NCI-H1105 treated with DMSO at 0.1 percent for 48 hours (cell line): ENCODE measurements at regions not wholly inside any gene's neighbourhood (a gene's known extent, or its start where the extent isn't known, plus 50 kb on each side); places are given as distances from the start of the nearest gene placed in this dataset.
A peak's percentile ranks its signal among the peaks of the same experiment; 100 is the strongest.
"Not testable (repeated sequence)": the region's sequence is repeated elsewhere in the genome, so short reads cannot be mapped to it uniquely, and the experiment has no call there.

Source experiments
- DNase-seq: peaks from one replicate; lab custom pipeline; 2025; lab: John Stamatoyannopoulos, UW

- no peak for DNase-seq
Measured at GRCh38 chr9:104269996-104270963, 176.2 kb downstream of the SMC2 start.

- DNase-seq, result no peak
Measured at GRCh38 chr9:104276709-104277245, 182.7 kb downstream of the SMC2 start.

- no peak for DNase-seq
Measured at GRCh38 chr9:104278929-104279496, 184.9 kb downstream of the SMC2 start.

GRCh38 chr9:104279535-104280177 lies 185.5 kb downstream of the SMC2 start:
- DNase-seq, result no peak

GRCh38 chr9:104280178-104280560 lies 186.1 kb downstream of the SMC2 start:
- no peak for DNase-seq

GRCh38 chr9:104280711-104281110 lies 186.6 kb downstream of the SMC2 start:
- DNase-seq, result no peak

- no peak for DNase-seq
Measured at GRCh38 chr9:104286187-104286586, 192.1 kb downstream of the SMC2 start.

- DNase-seq, result no peak
Measured at GRCh38 chr9:104286799-104287198, 192.7 kb downstream of the SMC2 start.

- no peak for DNase-seq
Measured at GRCh38 chr9:104287253-104287878, 193.3 kb downstream of the SMC2 start.

GRCh38 chr9:104293877-104294276 lies 199.8 kb downstream of the SMC2 start:
- no peak for DNase-seq

GRCh38 chr9:104300124-104300523 lies 203.9 kb upstream of the OR13F1 start:
- DNase-seq, result no peak

GRCh38 chr9:104301755-104302154 lies 202.3 kb upstream of the OR13F1 start:
- DNase-seq, result peak; percentile 88

- DNase-seq, result no peak
Measured at GRCh38 chr9:104302775-104303174, 201.3 kb upstream of the OR13F1 start.

GRCh38 chr9:104304925-104305324 lies 199.1 kb upstream of the OR13F1 start:
- DNase-seq, result no peak

GRCh38 chr9:104313396-104314110 lies 190.5 kb upstream of the OR13F1 start:
- DNase-seq, result no peak

- DNase-seq, result not testable (repeated sequence)
Measured at GRCh38 chr9:104316201-104317009, 187.7 kb upstream of the OR13F1 start.

- DNase-seq, result no peak
Measured at GRCh38 chr9:104319198-104319597, 184.9 kb upstream of the OR13F1 start.

GRCh38 chr9:104319685-104320084 lies 184.4 kb upstream of the OR13F1 start:
- peak; percentile 98 for DNase-seq

GRCh38 chr9:104322596-104322995 lies 181.5 kb upstream of the OR13F1 start:
- no peak for DNase-seq

- not testable (repeated sequence) for DNase-seq
Measured at GRCh38 chr9:104323967-104324694, 179.9 kb upstream of the OR13F1 start.
